Frontal cortex (tissue), 3 donors: ENCODE measurements at regions not wholly inside any gene's neighbourhood (a gene's known extent, or its start where the extent isn't known, plus 50 kb on each side); places are given as distances from the start of the nearest gene placed in this dataset.

Experiments
- DNase-seq, 2 donors: peaks; one replicate each; pipeline ENCODE4 v3.0.0; 2012; ENCODE audit warnings: low spot score in 2 of 2
- FAIRE-seq: peaks from 2 replicates; lab custom pipeline; 2012; peaks lifted over from hg19 to GRCh38; lab: Jason Lieb, UNC
- donor health status: control.
- donor health status: control.
- donor health status: control.

- FAIRE-seq (no peak), DNase-seq (no peak)
Observed at GRCh38 chr2:123157016-123157415, 868.1 kb upstream of the CNTNAP5 start.

GRCh38 chr2:123162400-123163016 lies 862.6 kb upstream of the CNTNAP5 start:
- DNase-seq, result no peak
- FAIRE-seq, result no peak

GRCh38 chr2:123163398-123163797 lies 861.7 kb upstream of the CNTNAP5 start:
- FAIRE-seq, result no peak
- DNase-seq, result no peak

GRCh38 chr2:123164216-123164615 lies 860.9 kb upstream of the CNTNAP5 start:
- FAIRE-seq (no peak), DNase-seq (no peak)

GRCh38 chr2:123165616-123166015 lies 859.5 kb upstream of the CNTNAP5 start:
- no peak for DNase-seq
- FAIRE-seq, result no peak

- no peak for FAIRE-seq
- no peak for DNase-seq
Observed at GRCh38 chr2:123179526-123179925, 845.6 kb upstream of the CNTNAP5 start.

GRCh38 chr2:123195957-123196356 lies 829.1 kb upstream of the CNTNAP5 start:
- FAIRE-seq (no peak), DNase-seq (no peak)

GRCh38 chr2:123200035-123200434 lies 825.1 kb upstream of the CNTNAP5 start:
- DNase-seq, result no peak
- no peak for FAIRE-seq

GRCh38 chr2:123207245-123207644 lies 817.8 kb upstream of the CNTNAP5 start:
- no peak for DNase-seq
- FAIRE-seq, result no peak

- DNase-seq, result no peak
- no peak for FAIRE-seq
Observed at GRCh38 chr2:123209202-123209601, 815.9 kb upstream of the CNTNAP5 start.

GRCh38 chr2:123211181-123211580 lies 813.9 kb upstream of the CNTNAP5 start:
- FAIRE-seq, result no peak

GRCh38 chr2:123245156-123245555 lies 779.9 kb upstream of the CNTNAP5 start:
- FAIRE-seq, result no peak
- no peak for DNase-seq

More at GRCh38 chr2:123211181-123211580, 813.9 kb upstream of the CNTNAP5 start:
- DNase-seq, result no peak

GRCh38 chr2:123258877-123259539 lies 766.1 kb upstream of the CNTNAP5 start:
- FAIRE-seq (no peak), DNase-seq (no peak)

- DNase-seq (no peak), FAIRE-seq (no peak)
Observed at GRCh38 chr2:123262856-123263255, 762.2 kb upstream of the CNTNAP5 start.

GRCh38 chr2:123283431-123283830 lies 741.7 kb upstream of the CNTNAP5 start:
- DNase-seq, result no peak
- FAIRE-seq, result no peak

GRCh38 chr2:123303731-123304130 lies 721.4 kb upstream of the CNTNAP5 start:
- FAIRE-seq (no peak), DNase-seq (no peak)
